ENCODE measurements at regions not wholly inside any gene's neighbourhood (a gene's known extent, or its start where the extent isn't known, plus 50 kb on each side); places are given as distances from the start of the nearest gene placed in this dataset.

DNA sequence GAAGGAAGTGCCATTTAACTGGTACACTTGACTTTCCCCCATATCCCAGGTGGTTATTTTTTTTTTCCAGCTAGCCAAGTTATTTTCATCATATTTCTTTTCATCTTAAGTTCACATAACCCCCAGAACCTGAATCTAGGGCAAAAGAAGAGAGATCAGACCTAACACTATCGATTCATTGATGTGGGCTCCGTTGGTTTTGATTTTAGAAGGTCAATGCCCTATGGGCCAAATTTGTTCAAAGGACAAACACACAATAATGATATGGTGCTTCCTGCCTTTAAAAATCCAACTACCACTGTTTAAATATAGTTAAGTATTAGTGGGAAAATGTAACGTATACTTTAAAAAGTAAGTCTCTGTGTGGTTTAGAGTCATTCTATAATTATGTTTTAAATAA lies 665.7 kb downstream of the ZNF674 start:
- no peak for DNase-seq (ENCODE audit: low read depth in 2 of 2)

- no peak for DNase-seq (ENCODE audit: low read depth in 2 of 2)
These were observed 669.0 kb downstream of the ZNF674 start for GRCh38 chrX:45876206-45876605.

- DNase-seq (ENCODE audit: low read depth in 2 of 2) = no peak
These were observed 671.4 kb downstream of the ZNF674 start for GRCh38 chrX:45873781-45874180.

DNA sequence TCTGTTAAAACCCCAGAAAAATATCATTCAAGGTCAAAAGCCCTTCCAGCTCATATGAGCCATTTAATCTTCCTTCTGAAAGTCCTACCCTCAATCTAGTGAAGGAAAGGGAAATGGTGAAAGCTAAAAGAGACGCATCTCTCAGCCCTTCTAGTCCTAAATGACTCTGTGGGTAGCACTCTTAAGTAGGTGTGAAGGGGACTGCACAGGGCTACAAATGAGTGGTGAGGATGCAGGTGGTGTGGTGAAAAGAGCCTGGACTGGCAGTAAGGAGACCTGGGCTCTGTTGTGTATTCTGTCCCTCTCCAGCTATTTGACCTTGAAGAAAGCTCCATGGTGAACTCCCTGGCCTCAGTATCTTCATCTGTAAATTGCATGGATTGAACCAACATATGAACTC lies 671.8 kb upstream of the DIPK2B start:
- no peak for DNase-seq (ENCODE audit: low read depth in 2 of 2)

DNA sequence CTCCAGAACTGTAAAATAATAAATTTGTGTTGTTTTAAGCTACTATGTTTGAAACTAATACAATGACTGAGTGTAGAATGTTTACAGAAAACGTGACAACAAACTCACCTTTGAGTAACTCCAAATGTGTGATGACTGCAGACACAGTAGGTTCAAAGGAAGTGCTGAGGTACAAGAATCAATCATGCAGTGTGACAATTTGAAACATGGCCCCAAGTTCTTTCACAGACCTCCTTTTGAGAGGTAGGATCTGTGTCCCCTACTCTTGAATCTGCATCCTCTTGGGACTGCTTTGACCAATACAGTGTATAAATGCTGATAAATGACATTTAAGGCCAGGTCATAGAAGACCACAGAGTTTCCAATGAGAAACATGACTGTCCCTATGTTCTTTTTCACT lies 667.7 kb upstream of the DIPK2B start:
- no peak for DNase-seq (ENCODE audit: low read depth in 2 of 2)

DNA sequence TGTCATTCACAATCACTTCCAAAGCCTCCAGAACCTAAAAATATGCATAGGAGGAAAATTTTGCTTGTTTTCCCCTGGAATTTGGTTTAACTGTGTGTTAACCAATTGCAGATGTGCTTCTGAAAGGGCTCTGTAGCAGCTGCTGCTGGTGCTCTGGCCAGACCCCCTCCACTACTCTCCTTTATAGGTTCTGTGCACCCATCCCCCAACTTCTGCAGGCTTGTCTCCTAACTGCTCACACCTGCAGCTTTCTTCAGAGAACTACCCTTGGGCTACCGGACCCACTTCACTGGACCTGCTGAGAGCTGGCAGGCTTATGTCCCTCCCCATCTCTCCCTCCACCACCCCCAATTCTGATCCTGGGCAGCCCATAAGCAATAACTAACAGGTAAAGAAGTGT lies 662.1 kb upstream of the DIPK2B start:
- DNase-seq (ENCODE audit: low read depth in 2 of 2) = no peak

GRCh38 chrX:45860450-45860849 lies 659.8 kb upstream of the DIPK2B start:
- DNase-seq (ENCODE audit: low read depth in 2 of 2) = no peak

DNA sequence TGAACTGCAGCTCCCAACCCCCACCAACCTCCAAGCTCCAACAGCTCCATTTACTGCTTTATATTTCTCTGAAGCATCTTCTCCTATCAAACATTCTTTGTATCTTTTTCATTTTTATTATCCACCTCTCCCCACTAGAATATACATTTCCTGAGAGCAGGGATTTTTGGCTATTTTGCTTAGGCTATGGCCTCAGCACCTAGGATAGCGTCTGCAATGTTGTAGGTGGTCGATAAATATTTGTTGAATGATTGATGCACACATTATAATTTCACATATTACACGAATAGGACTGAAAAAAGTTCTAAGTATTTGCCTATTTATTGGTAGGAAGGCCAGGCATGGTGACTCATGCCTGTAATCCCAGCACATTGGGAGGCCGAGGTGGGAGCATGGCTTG lies 658.7 kb upstream of the DIPK2B start:
- no peak for DNase-seq (ENCODE audit: low read depth in 2 of 2)

DNA sequence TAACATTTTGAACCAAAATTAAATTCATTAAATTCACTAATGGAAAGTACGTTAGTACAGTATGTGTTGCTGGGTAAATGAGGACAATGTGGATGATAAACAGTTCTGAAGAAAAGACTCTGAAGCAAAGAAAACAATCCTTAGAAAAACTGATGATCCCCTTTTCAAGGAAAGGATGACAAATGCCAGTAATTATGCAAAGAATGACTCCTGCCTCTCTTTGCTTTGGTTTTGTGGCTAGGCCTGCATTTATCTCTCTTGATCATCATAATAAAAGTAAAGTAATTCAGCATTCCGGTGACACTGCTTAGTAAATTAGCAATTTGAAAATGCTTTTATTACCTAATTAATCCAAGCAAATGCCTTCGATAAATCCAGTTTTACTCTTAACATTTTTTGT lies 652.2 kb upstream of the DIPK2B start:
- DNase-seq (ENCODE audit: low read depth in 2 of 2) = no peak

DNA sequence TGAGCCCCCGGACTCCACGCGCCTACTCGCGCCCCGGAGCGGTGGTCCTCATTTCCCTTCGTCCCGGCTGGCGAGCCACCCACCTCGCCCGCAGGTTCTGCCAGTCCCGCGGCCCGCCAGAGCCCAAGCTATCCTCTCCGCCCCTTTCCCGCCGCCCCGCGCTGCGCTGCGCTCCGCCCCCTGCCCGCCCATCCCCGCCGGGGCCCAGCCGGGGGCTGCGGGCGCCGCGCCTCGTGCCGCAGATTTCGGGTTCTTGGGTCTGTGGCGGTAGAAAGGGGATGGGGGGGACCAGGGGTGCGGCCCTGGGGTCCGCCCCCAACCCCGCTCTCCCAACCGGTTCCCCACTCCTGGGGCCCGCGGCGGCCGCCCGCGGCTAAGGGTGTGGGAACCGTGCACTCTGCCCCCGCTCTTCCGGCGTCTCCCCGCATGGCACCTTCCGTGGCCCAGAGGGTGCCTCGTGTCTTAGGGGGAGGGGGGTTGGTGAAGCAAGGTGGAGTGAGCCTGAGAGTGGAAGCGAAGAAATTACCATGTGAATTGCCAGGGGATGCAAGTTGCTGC lies 650.8 kb upstream of the DIPK2B start:
- DNase-seq (ENCODE audit: low read depth in 2 of 2) = peak; percentile 20 to 27

GRCh38 chrX:45850775-45851433 lies 650.2 kb upstream of the DIPK2B start:
- DNase-seq (ENCODE audit: low read depth in 2 of 2) = peak; percentile 22 to 53

DNA sequence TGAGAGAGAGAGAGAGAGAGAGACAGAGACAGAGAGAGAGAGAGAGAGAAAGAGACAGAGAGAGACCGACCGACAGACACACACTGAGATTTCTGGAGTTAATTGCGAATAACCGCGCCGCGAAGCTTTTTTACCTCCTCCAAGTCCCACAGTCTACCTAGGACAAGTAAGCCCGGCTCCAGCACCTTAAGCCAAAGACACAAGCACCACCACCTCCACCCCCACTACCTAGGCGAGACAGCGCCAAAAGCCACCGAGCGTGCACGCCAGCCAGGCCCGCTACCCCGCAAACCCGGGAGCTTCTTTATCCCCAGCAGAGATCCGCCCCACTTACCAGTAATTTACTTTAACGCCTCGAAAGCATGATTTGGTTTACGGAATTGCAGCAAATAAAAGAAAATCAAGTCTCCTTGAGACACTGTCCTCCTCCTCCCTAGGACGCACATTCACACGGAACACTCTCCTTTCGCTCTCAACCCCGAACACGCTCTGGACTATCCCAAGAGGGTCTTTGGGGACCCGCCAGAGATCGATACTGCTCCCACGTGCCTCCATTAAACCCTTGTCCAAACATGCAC lies 649.6 kb upstream of the DIPK2B start:
- DNase-seq (ENCODE audit: low read depth in 2 of 2) = peak; percentile 8 to 20

DNA sequence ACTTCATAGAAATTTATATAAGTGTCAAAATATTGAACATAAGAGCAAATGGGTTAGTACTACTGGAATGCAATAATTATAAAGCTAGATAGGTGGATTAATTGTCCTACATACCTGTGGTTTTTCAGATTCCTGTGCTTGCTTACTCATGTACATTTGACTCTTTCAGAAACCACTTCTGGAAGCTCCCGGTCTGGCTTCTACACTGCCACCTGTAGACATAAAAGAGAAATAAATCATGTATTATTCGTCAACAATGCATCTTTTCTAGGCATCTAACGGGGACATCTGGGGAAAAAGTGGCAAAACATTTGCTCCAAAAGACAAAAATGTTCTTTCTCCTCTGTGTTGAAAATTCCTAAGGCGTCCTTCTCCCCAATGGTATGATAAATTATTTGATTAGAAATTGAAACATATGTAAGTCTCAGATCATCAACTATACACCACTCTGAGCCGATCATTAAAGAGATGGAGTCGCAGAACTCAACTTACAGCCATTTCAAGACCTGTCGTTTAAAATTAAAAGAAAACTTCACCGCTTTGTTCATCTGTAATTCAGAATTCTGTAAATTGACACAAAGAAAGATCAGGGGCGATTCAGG lies 648.7 kb upstream of the DIPK2B start:
- DNase-seq (ENCODE audit: low read depth in 2 of 2) = peak; percentile 50 to 80

GRCh38 chrX:45847961-45848360 lies 647.3 kb upstream of the DIPK2B start:
- no peak for DNase-seq (ENCODE audit: low read depth in 2 of 2)

GRCh38 chrX:45846328-45846727 lies 645.7 kb upstream of the DIPK2B start:
- no peak for DNase-seq (ENCODE audit: low read depth in 2 of 2)

GRCh38 chrX:45845142-45845541 lies 644.5 kb upstream of the DIPK2B start:
- no peak for DNase-seq (ENCODE audit: low read depth in 2 of 2)

- peak; percentile 37 to 44 for DNase-seq (ENCODE audit: low read depth in 2 of 2)
These were observed 642.8 kb upstream of the DIPK2B start for GRCh38 chrX:45843518-45843917.

DNA sequence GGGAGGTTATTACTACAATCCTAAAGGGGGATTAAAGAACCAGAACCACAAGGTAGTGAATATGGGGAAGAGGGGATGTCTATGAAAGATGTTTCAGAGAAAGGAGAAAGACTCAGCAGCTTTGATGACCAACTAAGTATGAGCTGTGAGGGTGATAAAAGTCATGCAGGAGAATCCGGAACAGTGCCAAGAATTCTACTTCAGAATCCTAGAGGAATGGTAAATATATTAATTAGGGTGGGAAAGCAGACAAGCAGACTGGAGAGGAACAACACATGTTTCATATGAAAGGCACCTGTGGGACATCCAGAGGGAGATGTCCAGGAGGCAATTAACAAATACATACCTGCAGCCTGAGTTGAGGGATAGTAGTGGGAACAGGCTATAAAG lies 642.2 kb upstream of the DIPK2B start:
- DNase-seq (ENCODE audit: low read depth in 2 of 2) = no peak

DNA sequence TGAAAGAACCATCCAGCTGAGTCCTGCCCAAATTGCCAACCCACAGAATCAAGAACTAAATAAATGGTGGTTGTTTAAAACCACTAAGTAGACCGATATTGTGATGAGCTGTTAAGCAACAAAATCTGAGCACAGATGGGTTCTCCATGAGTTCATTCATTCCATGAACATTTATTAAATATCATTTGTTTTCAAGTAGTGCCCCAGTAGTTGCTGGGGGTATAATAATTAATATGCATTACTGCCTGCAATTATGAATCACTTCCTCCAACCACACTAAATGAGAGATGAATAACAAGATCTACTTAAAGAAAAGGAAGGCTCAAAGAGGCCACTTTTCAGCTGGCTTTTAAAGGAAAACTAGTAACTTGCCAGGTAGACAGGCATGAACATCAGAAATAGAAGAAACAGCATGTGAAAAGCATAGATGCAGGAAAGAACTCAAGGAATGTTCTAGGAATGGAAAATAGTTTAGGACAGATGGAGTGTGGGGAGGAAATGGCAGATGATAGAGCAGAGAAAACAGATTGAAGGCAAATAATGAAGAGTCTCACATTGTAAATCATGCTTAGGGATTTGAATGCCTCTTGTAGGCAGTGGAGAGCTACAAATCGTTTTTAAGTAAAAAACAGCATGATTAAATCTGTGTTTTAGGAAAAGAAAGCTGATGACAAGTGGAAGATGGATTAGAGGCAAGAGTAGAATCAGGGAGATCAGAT lies 641.7 kb upstream of the DIPK2B start:
- no peak for DNase-seq (ENCODE audit: low read depth in 2 of 2)

- DNase-seq (ENCODE audit: low read depth in 2 of 2) = no peak
These were observed 639.8 kb upstream of the DIPK2B start for GRCh38 chrX:45840411-45840950.

DNA sequence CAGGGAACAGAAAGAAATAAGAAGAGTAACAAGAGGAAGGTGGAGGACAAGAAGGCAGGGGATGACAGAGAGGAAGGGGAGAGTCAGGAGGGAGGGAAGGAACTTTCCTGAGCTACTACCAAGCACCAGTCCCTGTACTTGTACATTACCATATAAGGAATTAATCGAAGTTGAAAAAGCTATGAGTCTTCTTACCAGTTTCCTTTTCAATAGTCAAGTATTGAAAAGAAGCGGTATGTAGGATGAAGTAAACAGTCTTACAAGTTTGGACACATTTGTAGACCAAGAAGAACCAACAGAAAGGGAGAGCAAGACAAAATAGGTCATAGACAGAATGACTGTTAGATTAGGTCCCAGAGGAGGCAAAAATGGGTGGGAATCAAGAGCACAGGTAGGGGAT lies 629.7 kb upstream of the DIPK2B start:
- DNase-seq (ENCODE audit: low read depth in 2 of 2) = no peak

GRCh38 chrX:45824471-45824870 lies 623.8 kb upstream of the DIPK2B start:
- DNase-seq (ENCODE audit: low read depth in 2 of 2) = peak; percentile 94 to 96
